IMR-90 (cell line): ENCODE measurements at regions not wholly inside any gene's neighbourhood (a gene's known extent, or its start where the extent isn't known, plus 50 kb on each side); places are given as distances from the start of the nearest gene placed in this dataset.

ENCODE experiments used
- ATAC-seq: fragments of 200-7000 bp; cut with Tn5 transposase; 2 replicates; pipeline ENCODE4 v1.9.1; 2020; ENCODE audit warnings: low read depth, mild to moderate bottlenecking, moderate library complexity
- BruUV-seq: library from RNA; stranded (reverse); fragments of 400-500 nt; replicated peaks from 2 replicates; lab custom pipeline; 2021; lab: Mats Ljungman, UMichigan
- CTCF ChIA-PET: fragments of 300-600 bp; formaldehyde crosslinking; extraction: SDS; loops from one replicate; lab custom pipeline; 2021; ENCODE audit warnings: antibody characterized with exemption; lab: Yijun Ruan, JAX
- POLR2A ChIA-PET: fragments of 300-600 bp; sonication (Branson Sonifier 250); formaldehyde crosslinking; loops from one replicate; lab custom pipeline; 2022; ENCODE audit warnings: antibody characterized with exemption; ENCODE audit not compliant: unreplicated experiment; lab: Charles Lee
- DNase-seq: peaks from one replicate; pipeline ENCODE4 v3.0.0; 2013
- H2AFZ ChIP-seq: replicated peaks from 2 replicates; pipeline ENCODE3; 2013; ENCODE audit warnings: low read length, mild to moderate bottlenecking; ENCODE audit not compliant: poor library complexity
- H2AK5ac ChIP-seq: 2 replicates; pipeline ENCODE4 v1.6.1; 2013; ENCODE audit warnings: low read depth, low read length, inconsistent platforms
- H2AK9ac ChIP-seq: replicated peaks from 2 replicates; pipeline ENCODE3; 2013; ENCODE audit warnings: mild to moderate bottlenecking, low read depth, low read length, moderate library complexity; ENCODE audit not compliant: poor library complexity
- H2BK120ac ChIP-seq: 2 replicates; pipeline ENCODE4 v1.6.1; 2013; ENCODE audit warnings: low read depth, low read length, inconsistent platforms
- H2BK15ac ChIP-seq: 3 replicates; pipeline ENCODE4 v1.6.1; 2013; ENCODE audit warnings: low read depth, low read length, inconsistent platforms
- H2BK20ac ChIP-seq: 2 replicates; pipeline ENCODE4 v1.6.1; 2013; ENCODE audit warnings: low read depth, mild to moderate bottlenecking, inconsistent platforms, low read length, moderate library complexity
- H2BK5ac ChIP-seq: 2 replicates; pipeline ENCODE4 v1.6.1; 2013; ENCODE audit warnings: mild to moderate bottlenecking, low read depth, low read length, inconsistent platforms; ENCODE audit not compliant: poor library complexity, severe bottlenecking
- H3K14ac ChIP-seq: replicated peaks from 2 replicates; pipeline ENCODE4 v1.6.1; 2013; ENCODE audit warnings: low read depth, low read length, inconsistent platforms
- H3K18ac ChIP-seq: 2 replicates; pipeline ENCODE4 v1.6.1; 2013; ENCODE audit warnings: low read depth, low read length, control low read depth
- H3K23ac ChIP-seq: 2 replicates; pipeline ENCODE4 v1.6.1; 2013; ENCODE audit warnings: low read depth, low read length, inconsistent platforms
- H3K27ac ChIP-seq: 2 replicates; pipeline ENCODE4 v1.5.1; 2013; ENCODE audit warnings: mild to moderate bottlenecking, control low read depth, low read length; ENCODE audit not compliant: insufficient read depth
- H3K27me3 ChIP-seq: 2 replicates; pipeline ENCODE4 v1.6.1; 2013; ENCODE audit warnings: low read length; ENCODE audit not compliant: control insufficient read depth, insufficient read depth
- H3K36me3 ChIP-seq: 2 replicates; pipeline ENCODE4 v1.6.1; 2013; ENCODE audit warnings: low read length, mixed read lengths; ENCODE audit not compliant: control insufficient read depth, insufficient read depth
- H3K4ac ChIP-seq: 2 replicates; pipeline ENCODE4 v1.6.1; 2013; ENCODE audit warnings: low read depth, low read length, inconsistent platforms
- H3K4me1 ChIP-seq: 2 replicates; pipeline ENCODE4 v1.6.1; 2013; ENCODE audit warnings: low read length, mixed read lengths; ENCODE audit not compliant: control insufficient read depth, insufficient read depth
- H3K4me2 ChIP-seq: 2 replicates; pipeline ENCODE4 v1.6.1; 2013; ENCODE audit warnings: low read depth, mild to moderate bottlenecking, control low read depth, low read length, moderate library complexity
- H3K4me3 ChIP-seq: 2 replicates; pipeline ENCODE4 v1.5.1; 2013; ENCODE audit warnings: low read depth, mild to moderate bottlenecking, control low read depth, low read length, moderate library complexity; ENCODE audit not compliant: insufficient read depth
- H3K56ac ChIP-seq: 2 replicates; pipeline ENCODE4 v1.6.1; 2013; ENCODE audit warnings: low read length, inconsistent platforms; ENCODE audit not compliant: insufficient read depth; ENCODE audit errors: extremely low read depth
- H3K79me1 ChIP-seq, 2 experiments: 2 replicates each; pipeline ENCODE4 v1.6.1; 2013; ENCODE audit warnings: low read length in 2 of 2, inconsistent platforms in 1 of 2, low read depth in 1 of 2
- H3K9ac ChIP-seq: 2 replicates; pipeline ENCODE4 v1.6.1; 2013; ENCODE audit warnings: low read depth, low read length, control low read depth
- H3K9me1 ChIP-seq: 2 replicates; pipeline ENCODE4 v1.6.1; 2013; ENCODE audit warnings: low read length, inconsistent platforms; ENCODE audit not compliant: insufficient read depth
- H3K9me3 ChIP-seq: 2 replicates; pipeline ENCODE4 v1.6.1; 2013; ENCODE audit warnings: low read length; ENCODE audit not compliant: control insufficient read depth, insufficient read depth
- H4K20me1 ChIP-seq: 2 replicates; pipeline ENCODE4 v1.6.1; 2013; ENCODE audit warnings: low read length, inconsistent platforms; ENCODE audit not compliant: insufficient read depth
- H4K5ac ChIP-seq: 2 replicates; pipeline ENCODE4 v1.6.1; 2013; ENCODE audit warnings: mild to moderate bottlenecking, low read depth, low read length, control low read depth
- H4K8ac ChIP-seq, 2 experiments: 2 replicates each; pipeline ENCODE4 v1.6.1; 2013; ENCODE audit warnings: low read depth in 2 of 2, low read length in 2 of 2, control low read depth in 1 of 2, inconsistent platforms in 1 of 2
- H4K91ac ChIP-seq: 2 replicates; pipeline ENCODE4 v1.6.1; 2013; ENCODE audit warnings: low read depth, low read length, inconsistent platforms; ENCODE audit not compliant: insufficient read depth
- BHLHE40 ChIP-seq: fragments of 150-350 bp; IDR thresholded peaks from 2 replicates; pipeline ENCODE4 v1.6.1; 2016; ENCODE audit warnings: mild to moderate bottlenecking, low read depth, low read length
- CEBPB ChIP-seq: IDR thresholded peaks from 2 replicates; pipeline ENCODE4 v1.6.1; 2012; ENCODE audit warnings: low read depth, low read length, improper control_type of control experiment
- CHD1 ChIP-seq: IDR thresholded peaks from 2 replicates; pipeline ENCODE4 v1.6.1; 2012; ENCODE audit warnings: low read depth, low read length, improper control_type of control experiment
- ELK1 ChIP-seq: fragments of 150-350 bp; IDR thresholded peaks from 2 replicates; pipeline ENCODE4 v1.6.1; 2016; ENCODE audit warnings: low read depth, mild to moderate bottlenecking, low read length, moderate library complexity, borderline replicate concordance
- FOS ChIP-seq: fragments of 150-350 bp; IDR thresholded peaks from 2 replicates; pipeline ENCODE4 v1.6.1; 2016; ENCODE audit warnings: low read depth, low read length
- USF2 ChIP-seq: fragments of 150-350 bp; IDR thresholded peaks from 2 replicates; pipeline ENCODE4 v1.6.1; 2017; ENCODE audit warnings: mild to moderate bottlenecking, antibody characterized with exemption, low read length, low read depth
- WGBS, 2 experiments: methylation state at CpG; one replicate each; pipeline versions ENCODE4 v1.1.5 to v1.1.7; 2013; ENCODE audit warnings: missing lambda C conversion rate in 2 of 2; ENCODE audit not compliant: insufficient read length in 1 of 2; ENCODE audit errors: extremely low coverage in 2 of 2; 5-methylcytosine and 5-hydroxymethylcytosine counted together
- dilution Hi-C: fragments of 300-500 bp; cut with HindIII; formaldehyde crosslinking; loops from one replicate; pipeline ENCODE4 v1.14.3; 2018; ENCODE audit warnings: low sequenced_read_pairs; ENCODE audit not compliant: unreplicated experiment
- in situ Hi-C: fragments of 300-500 bp; cut with MboI; formaldehyde crosslinking; loops from 3 replicates; pipeline ENCODE4 v1.14.3; 2019; ENCODE audit warnings: low sequenced_read_pairs, inconsistent platforms, mixed read lengths
- intact Hi-C: fragments of 100-400 bp; cut with micrococcal nuclease; formaldehyde crosslinking; loops from 2 replicates; pipeline ENCODE4 v1.10.0; 2022

GRCh38 chr7:88363249-88363648 is 56.6 kb upstream of the STEAP4 start:
- ChIA-PET POLR2A (no interaction called here), CTCF (no interaction called here)
- H3K9me3 ChIP-seq: no peaks in the 10 kb centered on the region
- intact Hi-C loops (no loop called here), dilution Hi-C loops (no loop called here), in situ Hi-C loops (no loop called here)
- no peak overlapping the region for H2BK20ac ChIP-seq
- H3K14ac ChIP-seq: no peak overlapping the region
- no peak overlapping the region for H2BK120ac ChIP-seq
- TF ChIP-seq FOS (no peak), USF2 (no peak), CEBPB (no peak), BHLHE40 (no peak), CHD1 (no peak), ELK1 (no peak)
- no peaks in the 10 kb centered on the region for H3K79me1 ChIP-seq
- H4K91ac ChIP-seq: no peak overlapping the region
- H3K4ac ChIP-seq: no peak overlapping the region
- no peak overlapping the region for H4K5ac ChIP-seq
- H3K56ac ChIP-seq: no peak overlapping the region
- H4K8ac ChIP-seq: no peak overlapping the region
- H3K4me3 ChIP-seq: no peak overlapping the region
- no peak overlapping the region for H2AFZ ChIP-seq
- no peak overlapping the region for H3K23ac ChIP-seq
- no peaks in the 10 kb centered on the region for H3K4me1 ChIP-seq
- H2BK5ac ChIP-seq: no peak overlapping the region
- H3K36me3 ChIP-seq: no peaks in the 10 kb centered on the region
- H4K20me1 ChIP-seq: no peaks in the 10 kb centered on the region
- no peak for DNase-seq
- no peaks in the 10 kb centered on the region for H3K9me1 ChIP-seq
- no peaks in the 10 kb centered on the region for H3K27me3 ChIP-seq
- H3K4me2 ChIP-seq: no peak overlapping the region
- H2AK9ac ChIP-seq: no peak overlapping the region
- BruUV-seq: no TSS peak
- H3K9ac ChIP-seq: no peak overlapping the region
- 40% methylated on average over 1 of the region's 7 CpGs; no CpG with 5 or more reads in 1 of the 2 experiments for WGBS, 2 experiments
- no peak overlapping the region for H3K27ac ChIP-seq
- no peak for ATAC-seq
- no peak overlapping the region for H2BK15ac ChIP-seq
- H2AK5ac ChIP-seq: no peak overlapping the region
- H3K18ac ChIP-seq: no peak overlapping the region
